PC-3 (cell line): ENCODE measurements at regions not wholly inside any gene's neighbourhood (a gene's known extent, or its start where the extent isn't known, plus 50 kb on each side); places are given as distances from the start of the nearest gene placed in this dataset.
A peak's percentile ranks its signal among the peaks of the same experiment; 100 is the strongest.

Experiments used
- ATAC-seq: fragments of 200-7000 bp; cut with Tn5 transposase; 2 replicates; pipeline ENCODE4 v1.9.1; 2020; ENCODE audit warnings: mild to moderate bottlenecking, moderate library complexity
- BruUV-seq: library from RNA; stranded (reverse); fragments of 400-500 nt; replicated peaks from 2 replicates; lab custom pipeline; 2021; lab: Mats Ljungman, UMichigan
- CTCF ChIA-PET: fragments of 300-600 bp; sonication (Branson Sonifier 250); formaldehyde crosslinking; loops from one replicate; lab custom pipeline; 2022; ENCODE audit warnings: antibody characterized with exemption; lab: Charles Lee
- POLR2A ChIA-PET: fragments of 300-600 bp; sonication (Branson Sonifier 250); formaldehyde crosslinking; loops from one replicate; lab custom pipeline; 2022; ENCODE audit warnings: antibody characterized with exemption; ENCODE audit not compliant: unreplicated experiment; lab: Charles Lee
- DNase-seq: peaks from one replicate; pipeline ENCODE4 v3.0.0-alpha.2; 2015
- H2AFZ ChIP-seq: fragments of 300-600 bp; sonication (generic); 2 replicates; pipeline ENCODE4 v1.6.0; 2016; ENCODE audit warnings: antibody characterized with exemption, low read length
- H3F3A ChIP-seq: fragments of 300-600 bp; sonication (generic); one replicate; pipeline ENCODE4 v1.6.0; 2017; ENCODE audit warnings: antibody characterized with exemption, low read length, control low read depth, mild to moderate bottlenecking; ENCODE audit not compliant: unreplicated experiment
- H3K27ac ChIP-seq: fragments of 300-600 bp; sonication (generic); 2 replicates; pipeline ENCODE4 v1.5.1; 2016; ENCODE audit warnings: mild to moderate bottlenecking, low read length
- H3K27me3 ChIP-seq: fragments of 300-600 bp; sonication (generic); 2 replicates; pipeline ENCODE4 v1.6.1; 2016; ENCODE audit warnings: low read length, mixed read lengths
- H3K36me3 ChIP-seq: fragments of 300-600 bp; sonication (generic); 2 replicates; pipeline ENCODE4 v1.6.1; 2016; ENCODE audit warnings: low read depth, mixed run types, low read length, mixed read lengths
- H3K4me1 ChIP-seq: fragments of 300-600 bp; sonication (generic); 2 replicates; pipeline ENCODE4 v1.5.1; 2016; ENCODE audit warnings: low read length; ENCODE audit not compliant: insufficient read depth
- H3K4me2 ChIP-seq: fragments of 300-600 bp; sonication (generic); 2 replicates; pipeline ENCODE4 v1.6.0; 2016; ENCODE audit warnings: low read length
- H3K4me3 ChIP-seq: fragments of 300-600 bp; sonication (generic); 2 replicates; pipeline ENCODE4 v1.5.1; 2016; ENCODE audit warnings: mild to moderate bottlenecking, low read length, mixed read lengths
- H3K79me2 ChIP-seq: fragments of 300-600 bp; sonication (generic); 2 replicates; pipeline ENCODE4 v1.6.1; 2017; ENCODE audit warnings: low read length, mixed read lengths
- H3K9ac ChIP-seq: fragments of 300-600 bp; sonication (generic); 2 replicates; pipeline ENCODE4 v1.6.0; 2016; ENCODE audit warnings: mild to moderate bottlenecking, low read length
- H3K9me2 ChIP-seq: fragments of 300-600 bp; sonication (generic); replicated peaks from 2 replicates; pipeline ENCODE4 v1.6.1; 2016; ENCODE audit warnings: mixed run types, low read length, mixed read lengths
- H3K9me3 ChIP-seq: fragments of 300-600 bp; sonication (generic); 2 replicates; pipeline ENCODE4 v1.6.1; 2016; ENCODE audit warnings: low read length, mixed read lengths
- H4K20me1 ChIP-seq: fragments of 300-600 bp; sonication (generic); 2 replicates; pipeline ENCODE4 v1.6.1; 2016; ENCODE audit warnings: low read length, mixed read lengths
- CTCF ChIP-seq: fragments of 300-600 bp; sonication (generic); conservative IDR thresholded peaks from 2 replicates; pipeline ENCODE4 v1.5.1; 2017; ENCODE audit warnings: antibody characterized with exemption, low read depth, mild to moderate bottlenecking, low read length
- EZH2 ChIP-seq: fragments of 300-600 bp; sonication (generic); IDR thresholded peaks from one replicate; pipeline ENCODE4 v1.6.1; 2017; ENCODE audit warnings: antibody characterized with exemption, mild to moderate bottlenecking, low read length; ENCODE audit not compliant: unreplicated experiment
- EZH2phosphoT487 ChIP-seq: fragments of 300-600 bp; sonication (generic); IDR thresholded peaks from 2 replicates; pipeline ENCODE4 v1.6.1; 2018; ENCODE audit warnings: mild to moderate bottlenecking, antibody characterized with exemption, low read length, borderline replicate concordance
- intact Hi-C: fragments of 100-400 bp; cut with micrococcal nuclease; formaldehyde crosslinking; loops from 2 replicates; pipeline ENCODE4 v1.9.0; 2023

GRCh38 chr13:50353651-50354415 lies 338.6 kb downstream of the KCNRG start:
- ChIA-PET POLR2A (no interaction called here), CTCF (no interaction called here)
- Histone ChIP-seq H3K9me2 (no peaks in the 10 kb centered on the region), H3K27ac (peak overlapping the region; percentile 86), H3K36me3 (no peaks in the 10 kb centered on the region), H4K20me1 (no peaks in the 10 kb centered on the region), H3K4me3 (no peak overlapping the region), H3K27me3 (no peaks in the 10 kb centered on the region), H3K79me2 (no peaks in the 10 kb centered on the region), H3K4me1 (peaks cover 39% of the 10 kb centered on the region), H3K9ac (no peak overlapping the region; the same call in 1 of the 2 replicates), H3K9me3 (no peaks in the 10 kb centered on the region), H2AFZ (no peak overlapping the region), H3K4me2 (0 out of 2 replicates have a peak overlapping the region, but pooled peaks have one; percentile 6), H3F3A (no peaks in the 10 kb centered on the region)
- DNase-seq (peak; percentile 74), ATAC-seq (peak; percentile 55)
- intact Hi-C loops = loop anchor here (10.0 kb wide), 1 partner anchor 181 kb away; no protein-coding TSS in a partner anchor
- no TSS peak for BruUV-seq
- TF ChIP-seq CTCF (no peak), EZH2 (no peak), EZH2phosphoT487 (no peak)

- H3K79me2 ChIP-seq = no peaks in the 10 kb centered on the region
- no TSS peak for BruUV-seq
- no peak for TF ChIP-seq EZH2phosphoT487
- TF ChIP-seq CTCF = no peak
- TF ChIP-seq EZH2 = no peak
- H2AFZ ChIP-seq = no peak overlapping the region
- H3F3A ChIP-seq = no peaks in the 10 kb centered on the region
- intact Hi-C loops = loop anchor here (2.0 to 10.0 kb wide), 5 partner anchors 35 to 273 kb away; no protein-coding TSS in a partner anchor
- peaks cover 40% of the 10 kb centered on the region for H3K4me1 ChIP-seq
- H3K36me3 ChIP-seq = no peaks in the 10 kb centered on the region
- DNase-seq (no peak), ATAC-seq (no peak)
- no peaks in the 10 kb centered on the region for H3K27me3 ChIP-seq
- H4K20me1 ChIP-seq = no peaks in the 10 kb centered on the region
- no peak overlapping the region for H3K9ac ChIP-seq
- H3K9me2 ChIP-seq = no peaks in the 10 kb centered on the region
- no peaks in the 10 kb centered on the region for H3K9me3 ChIP-seq
- no peak overlapping the region for H3K27ac ChIP-seq
- no peak overlapping the region for H3K4me2 ChIP-seq
- POLR2A ChIA-PET = no interaction called here
- no peak overlapping the region for H3K4me3 ChIP-seq
- CTCF ChIA-PET = no interaction called here
These were observed 340.6 kb downstream of the KCNRG start for GRCh38 chr13:50355797-50356196.

- Histone ChIP-seq H3K4me2 (peak overlapping the region; percentile 63), H3K27me3 (no peaks in the 10 kb centered on the region), H3K9me3 (no peaks in the 10 kb centered on the region), H3K79me2 (no peaks in the 10 kb centered on the region), H3K36me3 (no peaks in the 10 kb centered on the region), H3K9ac (peak overlapping the region; percentile 36), H3K27ac (peak overlapping the region; percentile 84), H3K4me3 (peak overlapping the region; percentile 24; the same call in 1 of the 2 replicates), H3F3A (no peaks in the 10 kb centered on the region), H3K9me2 (no peaks in the 10 kb centered on the region), H3K4me1 (peaks cover 40% of the 10 kb centered on the region), H4K20me1 (no peaks in the 10 kb centered on the region), H2AFZ (no peak overlapping the region)
- intact Hi-C loops = loop anchor here (1.0 to 10.0 kb wide), 6 partner anchors 9 to 274 kb away; no protein-coding TSS in a partner anchor
- no peak for ATAC-seq
- no TSS peak for BruUV-seq
- TF ChIP-seq CTCF = no peak
- TF ChIP-seq EZH2 = no peak
- no peak for TF ChIP-seq EZH2phosphoT487
- no peak for DNase-seq
- ChIA-PET POLR2A (no interaction called here), CTCF (interaction anchor here (0.5 to 0.6 kb wide), 3 partner anchors 62 to 87 kb away, joined by 3 read pairs; no protein-coding TSS in a partner anchor)
These were observed 341.9 kb downstream of the KCNRG start for GRCh38 chr13:50357136-50357535.
